ENCODE measurements at regions not wholly inside any gene's neighbourhood (a gene's known extent, or its start where the extent isn't known, plus 50 kb on each side); places are given as distances from the start of the nearest gene placed in this dataset.

- TF ChIP-seq POLR2AphosphoS5 (IDR thresholded peaks at IDR 0.05; ENCODE audit: low read depth, low read length) (no peak), CHD2 (IDR thresholded peaks at IDR 0.05; ENCODE audit: low read length, partially characterized antibody) (peak; percentile 33), CTCF (IDR thresholded peaks at IDR 0.05) (no peak), MXI1 (IDR thresholded peaks at IDR 0.05; ENCODE audit: low read depth, low read length) (no peak), RCOR1 (IDR thresholded peaks at IDR 0.05; ENCODE audit: low read length) (peak; percentile 91; the same call in 1 of the 2 replicates), MAX (IDR thresholded peaks at IDR 0.05; ENCODE audit: low read depth) (no peak), TCF12 (IDR thresholded peaks at IDR 0.05) (no peak), FOSL2 (IDR thresholded peaks at IDR 0.05; ENCODE audit: borderline replicate concordance, low read depth) (no peak), TAF1 (IDR thresholded peaks at IDR 0.05; ENCODE audit: borderline replicate concordance, low read depth, low read length) (no peak), EZH2phosphoT487 (IDR thresholded peaks at IDR 0.05; ENCODE audit: borderline replicate concordance, low read depth) (no peak), EP300 (IDR thresholded peaks at IDR 0.05; ENCODE audit: borderline replicate concordance in 1 of 2, low read depth in 1 of 2, low read length in 1 of 2) (peak in 1 of 2 experiments; percentile 62; a peak in 1 of 4 replicates)
Measured at GRCh38 chr2:134773335-134773734, 54.5 kb upstream of the TMEM163 start.
